Effector CD4-positive, alpha-beta T cell (primary cell): ENCODE measurements at regions not wholly inside any gene's neighbourhood (a gene's known extent, or its start where the extent isn't known, plus 50 kb on each side); places are given as distances from the start of the nearest gene placed in this dataset.

ENCODE experiments used
- DNase-seq: peaks from one replicate; pipeline ENCODE4 v3.0.0-alpha.2; 2020

- DNase-seq, result no peak
Measured at GRCh38 chr15:93861956-93862741, 369.2 kb upstream of the MCTP2 start.

GRCh38 chr15:93861413-93861812, 369.9 kb upstream of the MCTP2 start:
- DNase-seq, result no peak

- no peak for DNase-seq
Measured at GRCh38 chr15:93860701-93861100, 370.7 kb upstream of the MCTP2 start.

- DNase-seq, result no peak
Measured at GRCh38 chr15:93859176-93859575, 372.2 kb upstream of the MCTP2 start.

- DNase-seq, result no peak
Measured at GRCh38 chr15:93855181-93855826, 376.1 kb upstream of the MCTP2 start.

GRCh38 chr15:93854088-93854487, 377.3 kb upstream of the MCTP2 start:
- no peak for DNase-seq

GRCh38 chr15:93852761-93853160, 378.6 kb upstream of the MCTP2 start:
- DNase-seq, result no peak

DNA sequence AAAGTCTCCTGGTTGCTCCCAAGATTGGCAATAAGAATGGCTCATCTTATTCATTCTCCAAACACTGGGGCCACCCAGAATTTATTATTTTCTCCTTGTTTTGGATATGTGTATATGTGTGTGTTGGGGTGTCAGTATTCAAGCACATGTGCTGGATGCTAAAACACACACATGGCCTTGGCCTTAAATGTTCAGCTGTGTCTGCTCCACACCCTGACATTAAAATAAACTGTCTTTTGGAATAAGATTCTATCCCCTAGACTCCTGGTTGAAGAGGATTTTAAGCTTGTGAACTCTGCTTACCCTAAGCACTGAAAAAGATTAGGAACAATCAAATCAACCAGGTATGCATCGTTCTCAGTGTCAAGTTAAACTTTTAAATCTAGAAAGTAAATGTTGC, 382.9 kb upstream of the MCTP2 start:
- DNase-seq, result no peak

GRCh38 chr15:93848076-93848475, 383.3 kb upstream of the MCTP2 start:
- DNase-seq, result no peak

DNA sequence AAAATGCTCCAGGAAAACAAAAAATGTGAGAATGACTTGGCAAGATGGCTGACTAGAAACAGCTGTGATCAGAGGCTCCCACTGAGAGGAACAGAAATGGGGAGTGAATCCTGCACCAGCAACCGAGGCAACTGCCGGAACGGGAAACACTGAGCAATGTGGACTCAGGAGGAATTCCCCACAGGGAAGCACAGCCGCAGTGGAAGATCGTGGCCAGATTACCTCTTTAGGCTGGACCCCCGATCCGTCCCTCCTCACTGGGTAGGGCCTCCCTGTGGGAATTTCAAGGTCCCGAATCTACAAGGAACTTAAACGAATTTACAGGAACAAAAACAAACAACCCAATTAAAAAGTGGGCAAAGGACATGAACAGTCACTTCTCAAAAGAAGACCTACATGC, 385.2 kb upstream of the MCTP2 start:
- DNase-seq, result no peak

GRCh38 chr15:93837450-93837849, 393.9 kb upstream of the MCTP2 start:
- no peak for DNase-seq

DNA sequence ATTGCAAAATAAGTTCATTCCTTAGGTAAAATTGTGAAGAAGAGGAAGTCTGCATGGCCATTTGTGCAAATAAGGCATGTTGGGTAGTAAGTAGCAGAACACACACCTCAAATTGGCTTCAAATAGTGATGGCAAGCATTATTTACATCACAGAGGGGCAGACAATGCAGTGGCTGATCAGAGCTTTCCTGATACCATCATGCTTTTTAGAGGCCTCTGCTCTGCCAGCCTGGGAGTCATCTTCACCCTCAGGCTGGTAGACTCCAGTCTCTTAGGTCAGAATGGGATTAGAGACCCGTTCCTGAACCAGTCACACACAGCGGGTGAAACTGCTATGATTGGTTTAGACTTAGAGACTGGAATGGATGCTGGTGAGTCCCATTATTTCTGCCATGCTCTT, 396.0 kb upstream of the MCTP2 start:
- DNase-seq, result no peak

- DNase-seq, result no peak
Measured at GRCh38 chr15:93831641-93832040, 399.7 kb upstream of the MCTP2 start.

- DNase-seq, result no peak
Measured at GRCh38 chr15:93830221-93831080, 400.9 kb upstream of the MCTP2 start.

GRCh38 chr15:93829115-93829870, 402.1 kb upstream of the MCTP2 start:
- no peak for DNase-seq

GRCh38 chr15:93826790-93827189, 404.6 kb upstream of the MCTP2 start:
- no peak for DNase-seq

- DNase-seq, result no peak
Measured at GRCh38 chr15:93826293-93826692, 405.1 kb upstream of the MCTP2 start.

GRCh38 chr15:93825682-93826081, 405.7 kb upstream of the MCTP2 start:
- no peak for DNase-seq

GRCh38 chr15:93823971-93824913, 407.1 kb upstream of the MCTP2 start:
- no peak for DNase-seq

DNA sequence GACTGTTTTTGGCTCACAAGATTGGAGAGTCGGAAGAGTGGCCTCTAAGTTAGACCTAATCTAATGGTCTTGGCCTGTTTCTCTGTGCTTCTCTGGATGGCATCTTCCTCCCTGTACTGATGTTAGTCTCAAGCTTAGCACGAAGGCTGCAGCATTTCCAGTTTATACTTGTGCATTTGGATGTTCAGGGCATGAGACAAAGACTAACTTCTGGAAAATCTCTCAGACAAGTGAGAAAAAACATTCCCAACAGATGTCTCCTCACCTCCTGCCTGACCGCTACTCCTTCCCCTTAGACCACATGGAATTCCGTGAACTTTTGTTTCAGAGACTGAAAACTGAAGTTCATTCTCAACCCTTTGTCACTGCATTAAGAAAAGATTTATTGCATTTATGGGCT, 410.8 kb upstream of the MCTP2 start:
- no peak for DNase-seq

DNA sequence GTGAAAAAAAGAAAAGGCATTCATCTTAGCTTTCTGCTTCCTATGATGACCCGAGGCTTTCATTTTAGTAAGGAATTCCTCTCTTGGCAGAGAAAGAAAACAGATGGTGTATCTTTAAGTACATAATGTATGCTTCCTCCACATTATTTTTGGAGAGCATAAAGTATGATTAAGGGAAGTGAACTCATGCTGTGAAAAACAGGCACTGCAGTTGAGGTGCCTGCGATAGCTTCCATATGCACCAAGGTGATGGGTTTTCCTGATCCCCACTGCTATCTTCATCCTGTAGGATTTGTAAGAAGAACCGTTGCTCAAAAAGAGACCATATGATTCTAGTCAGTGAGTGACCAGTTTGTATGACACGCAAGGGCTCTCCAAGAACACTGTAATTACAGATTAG, 411.5 kb upstream of the MCTP2 start:
- DNase-seq, result no peak

DNA sequence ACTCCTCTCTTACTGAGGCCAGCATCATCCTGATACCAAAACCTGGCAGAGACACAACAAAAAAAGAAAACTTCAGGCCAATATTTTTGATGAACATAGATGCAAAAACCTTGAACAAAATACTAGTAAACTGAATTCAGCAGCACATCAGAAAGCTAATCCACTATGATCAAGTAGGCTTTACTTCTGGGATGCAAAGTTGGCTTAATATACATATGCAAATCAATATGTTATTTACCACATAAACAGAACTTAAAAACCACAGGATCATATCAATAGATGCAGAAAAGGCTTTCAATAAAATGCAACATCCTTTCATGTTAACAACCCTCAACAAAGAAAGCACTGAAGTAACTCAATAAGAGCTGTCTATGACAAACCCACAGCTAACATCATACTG, 414.5 kb upstream of the MCTP2 start:
- no peak for DNase-seq
